ENCODE measurements at regions not wholly inside any gene's neighbourhood (a gene's known extent, or its start where the extent isn't known, plus 50 kb on each side); places are given as distances from the start of the nearest gene placed in this dataset.

DNA sequence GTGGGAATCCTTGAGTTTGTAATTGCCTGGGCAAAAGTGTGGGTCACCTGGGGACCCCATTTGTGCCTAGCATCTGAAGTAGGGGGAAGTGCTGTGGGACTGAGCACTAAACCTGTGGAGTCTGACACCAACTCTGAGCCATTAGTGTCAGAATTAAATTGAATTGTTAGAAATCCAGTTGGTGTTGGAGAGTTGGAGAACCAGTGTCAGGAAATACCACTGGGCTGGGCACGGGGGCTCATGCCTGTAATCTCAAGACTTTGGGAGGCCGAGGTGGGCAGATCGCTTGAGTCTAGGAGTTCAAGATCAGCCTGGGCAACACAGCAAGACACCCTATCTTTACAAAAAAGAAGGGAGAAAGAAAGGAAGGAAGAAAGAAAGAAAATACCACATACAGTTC, 67.5 kb upstream of the BRD7 start:
- no peak for DNase-seq
- Histone ChIP-seq H3K4me3 (ENCODE audit: low read length) (no peak overlapping the region), H3K4me1 (ENCODE audit: control insufficient read depth, insufficient read depth, low read length) (no peaks in the 10 kb centered on the region), H3K27ac (ENCODE audit: low read length) (no peak overlapping the region), H3K27me3 (ENCODE audit: control insufficient read depth, insufficient read depth) (no peaks in the 10 kb centered on the region), H3K9me3 (ENCODE audit: control insufficient read depth, low read length) (peaks cover 5% of the 10 kb centered on the region)
- no peak for ATAC-seq
- WGBS: 84% methylated on average over 3 of the region's 3 CpGs
- intact Hi-C loops (cut with DNase I): no loop called here

DNA sequence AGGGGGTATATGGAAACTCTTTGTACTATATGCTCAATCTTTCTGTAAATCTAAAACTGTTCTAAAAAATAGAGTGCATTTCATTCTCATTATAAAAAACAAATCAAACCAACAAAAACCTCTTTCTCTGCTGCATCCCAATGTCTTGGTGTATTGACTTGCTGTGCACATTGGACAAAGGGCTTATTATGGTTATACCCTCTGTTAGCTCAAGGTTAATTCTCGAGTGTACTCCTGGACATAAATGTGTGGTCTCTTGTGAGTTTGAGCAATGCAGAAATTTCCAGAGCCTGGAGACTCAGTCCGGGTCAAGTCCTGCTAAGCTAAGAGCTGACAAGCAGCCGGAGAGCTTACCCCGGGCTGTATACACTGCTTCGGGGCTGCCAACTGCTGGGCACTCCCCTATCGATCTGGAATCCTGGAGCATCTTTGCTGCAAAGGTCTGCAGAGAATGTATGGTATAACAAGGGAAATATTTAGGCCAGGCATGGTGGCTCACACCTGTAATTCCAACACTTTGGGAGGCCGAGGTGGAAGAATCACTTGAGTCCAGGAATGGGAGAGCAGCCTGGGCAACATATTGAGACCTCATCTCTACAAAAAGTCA, 66.2 kb upstream of the BRD7 start:
- Histone ChIP-seq H3K27me3 (ENCODE audit: control insufficient read depth, insufficient read depth) (peaks cover 2% of the 10 kb centered on the region), H3K4me3 (ENCODE audit: low read length) (no peak overlapping the region), H3K4me1 (ENCODE audit: control insufficient read depth, insufficient read depth, low read length) (no peaks in the 10 kb centered on the region), H3K9me3 (ENCODE audit: control insufficient read depth, low read length) (peaks cover 2% of the 10 kb centered on the region), H3K27ac (ENCODE audit: low read length) (no peak overlapping the region)
- DNase-seq: no peak
- 81% methylated on average over 7 of the region's 7 CpGs for WGBS
- ATAC-seq: no peak
- intact Hi-C loops (cut with DNase I): no loop called here

GRCh38 chr16:50430076-50430475, 61.3 kb upstream of the BRD7 start:
- intact Hi-C loops (cut with DNase I): no loop called here
- H3K27me3 ChIP-seq (ENCODE audit: control insufficient read depth, insufficient read depth): peaks cover 2% of the 10 kb centered on the region
- no peaks in the 10 kb centered on the region for H3K9me3 ChIP-seq (ENCODE audit: control insufficient read depth, low read length)
- DNase-seq: no peak
- no peak for ATAC-seq
- no peak overlapping the region for H3K4me3 ChIP-seq (ENCODE audit: low read length)
- H3K4me1 ChIP-seq (ENCODE audit: control insufficient read depth, insufficient read depth, low read length): no peaks in the 10 kb centered on the region
- WGBS: 86% methylated on average over 3 of the region's 3 CpGs
- no peak overlapping the region for H3K27ac ChIP-seq (ENCODE audit: low read length)

GRCh38 chr16:50428742-50429141, 60.0 kb upstream of the BRD7 start:
- Histone ChIP-seq H3K9me3 (ENCODE audit: control insufficient read depth, low read length) (no peaks in the 10 kb centered on the region), H3K4me3 (ENCODE audit: low read length) (no peak overlapping the region), H3K27ac (ENCODE audit: low read length) (no peak overlapping the region), H3K4me1 (ENCODE audit: control insufficient read depth, insufficient read depth, low read length) (no peaks in the 10 kb centered on the region), H3K27me3 (ENCODE audit: control insufficient read depth, insufficient read depth) (peaks cover 2% of the 10 kb centered on the region)
- ATAC-seq: no peak
- DNase-seq: no peak
- intact Hi-C loops (cut with DNase I): no loop called here

- intact Hi-C loops (cut with DNase I): no loop called here
Measured at GRCh38 chr16:50428116-50428515, 59.3 kb upstream of the BRD7 start.

GRCh38 chr16:50427107-50427506, 58.3 kb upstream of the BRD7 start:
- intact Hi-C loops (cut with DNase I): no loop called here
- 91% methylated on average over 6 of the region's 6 CpGs for WGBS
- no peak overlapping the region for H3K27ac ChIP-seq (ENCODE audit: low read length)
- no peaks in the 10 kb centered on the region for H3K9me3 ChIP-seq (ENCODE audit: control insufficient read depth, low read length)
- no peak for DNase-seq
- no peak for ATAC-seq
- H3K27me3 ChIP-seq (ENCODE audit: control insufficient read depth, insufficient read depth): peaks cover 2% of the 10 kb centered on the region
- H3K4me3 ChIP-seq (ENCODE audit: low read length): no peak overlapping the region
- H3K4me1 ChIP-seq (ENCODE audit: control insufficient read depth, insufficient read depth, low read length): no peaks in the 10 kb centered on the region

More at GRCh38 chr16:50428116-50428515, 59.3 kb upstream of the BRD7 start:
- ATAC-seq (no peak), DNase-seq (no peak)
- Histone ChIP-seq H3K4me1 (ENCODE audit: control insufficient read depth, insufficient read depth, low read length) (no peaks in the 10 kb centered on the region), H3K27me3 (ENCODE audit: control insufficient read depth, insufficient read depth) (peaks cover 2% of the 10 kb centered on the region), H3K9me3 (ENCODE audit: control insufficient read depth, low read length) (no peaks in the 10 kb centered on the region), H3K27ac (ENCODE audit: low read length) (no peak overlapping the region), H3K4me3 (ENCODE audit: low read length) (no peak overlapping the region)
- 79% methylated on average over 2 of the region's 2 CpGs for WGBS

DNA sequence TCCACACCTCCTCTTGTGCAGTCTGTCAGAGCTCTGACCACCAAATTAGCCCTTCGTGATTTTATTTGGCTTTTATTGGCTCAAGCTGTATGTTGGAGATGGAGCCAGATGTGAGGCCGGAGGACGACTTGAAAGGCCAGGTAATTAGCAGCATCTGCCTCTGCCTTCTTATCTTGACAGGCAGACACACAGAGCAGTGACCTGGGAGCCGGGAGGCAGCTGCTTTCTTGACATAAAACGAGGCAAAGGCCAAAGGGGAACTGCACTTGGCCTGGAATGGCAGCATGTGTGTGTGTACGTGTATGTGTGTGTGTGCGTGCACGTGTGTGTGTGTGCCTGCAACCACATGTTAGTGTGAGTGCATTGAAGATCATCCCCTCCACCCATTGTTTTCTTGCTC, 56.9 kb upstream of the BRD7 start:
- Histone ChIP-seq H3K4me3 (ENCODE audit: low read length) (no peak overlapping the region), H3K9me3 (ENCODE audit: control insufficient read depth, low read length) (no peaks in the 10 kb centered on the region), H3K27me3 (ENCODE audit: control insufficient read depth, insufficient read depth) (no peaks in the 10 kb centered on the region), H3K27ac (ENCODE audit: low read length) (no peak overlapping the region), H3K4me1 (ENCODE audit: control insufficient read depth, insufficient read depth, low read length) (no peaks in the 10 kb centered on the region)
- intact Hi-C loops (cut with DNase I): no loop called here
- WGBS: 42% methylated on average over 8 of the region's 8 CpGs
- no peak for DNase-seq
- ATAC-seq: no peak

DNA sequence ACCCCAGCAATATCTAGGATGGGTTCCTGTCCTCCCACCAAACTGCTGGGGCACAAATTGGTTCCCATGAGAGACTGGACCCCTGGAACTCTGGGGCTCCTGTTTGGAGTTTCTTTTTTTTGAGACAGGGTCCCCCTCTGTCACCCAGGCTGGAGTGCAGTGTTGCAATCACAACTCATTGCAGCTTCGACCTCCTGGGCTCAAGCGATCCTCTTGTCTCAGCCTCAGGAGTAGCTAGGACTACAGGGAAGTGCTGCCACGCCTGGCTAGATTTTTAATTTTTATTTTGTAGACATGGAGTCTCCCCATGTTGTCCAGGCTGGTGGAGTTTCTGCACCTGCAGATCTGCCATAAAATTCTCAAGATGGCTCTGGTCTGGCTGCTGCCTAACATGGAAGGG, 56.3 kb upstream of the BRD7 start:
- intact Hi-C loops (cut with DNase I): no loop called here
- WGBS: 80% methylated on average over 3 of the region's 3 CpGs
- no peak overlapping the region for H3K4me3 ChIP-seq (ENCODE audit: low read length)

DNA sequence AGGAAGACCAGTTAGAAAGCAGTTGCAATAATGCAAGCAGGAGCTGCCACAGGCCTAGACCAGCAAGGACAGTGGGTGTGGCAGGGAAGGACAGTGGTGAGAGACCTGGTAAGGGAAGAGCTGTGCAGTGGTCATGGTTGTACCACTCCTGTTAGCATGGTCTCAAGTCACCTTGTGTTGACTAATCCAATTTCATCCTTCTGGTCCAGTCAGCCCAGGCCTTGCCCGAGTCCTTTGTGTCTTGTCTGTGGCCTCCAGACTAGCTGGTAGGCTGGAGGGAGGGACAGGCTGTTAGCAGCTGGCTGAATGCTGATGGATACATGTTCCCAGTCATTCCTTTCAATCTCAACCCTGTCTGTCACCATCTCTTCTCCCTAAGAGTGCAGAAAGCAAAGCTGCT, 54.1 kb upstream of the BRD7 start:
- DNase-seq (no peak), ATAC-seq (no peak)
- Histone ChIP-seq H3K4me3 (ENCODE audit: low read length) (no peak overlapping the region), H3K4me1 (ENCODE audit: control insufficient read depth, insufficient read depth, low read length) (no peaks in the 10 kb centered on the region), H3K27me3 (ENCODE audit: control insufficient read depth, insufficient read depth) (no peaks in the 10 kb centered on the region), H3K9me3 (ENCODE audit: control insufficient read depth, low read length) (peaks cover 2% of the 10 kb centered on the region), H3K27ac (ENCODE audit: low read length) (no peak overlapping the region)
- WGBS: 58% methylated on average over 1 of the region's 1 CpG
- intact Hi-C loops (cut with DNase I): no loop called here

More for the DNA sequence above, 56.3 kb upstream of the BRD7 start:
- no peak for DNase-seq
- Histone ChIP-seq H3K27me3 (ENCODE audit: control insufficient read depth, insufficient read depth) (no peaks in the 10 kb centered on the region), H3K4me1 (ENCODE audit: control insufficient read depth, insufficient read depth, low read length) (no peaks in the 10 kb centered on the region), H3K27ac (ENCODE audit: low read length) (no peak overlapping the region), H3K9me3 (ENCODE audit: control insufficient read depth, low read length) (no peaks in the 10 kb centered on the region)
- ATAC-seq: no peak

- Histone ChIP-seq H3K27ac (ENCODE audit: low read length) (no peak overlapping the region), H3K9me3 (ENCODE audit: control insufficient read depth, low read length) (peaks cover 2% of the 10 kb centered on the region), H3K4me1 (ENCODE audit: control insufficient read depth, insufficient read depth, low read length) (no peaks in the 10 kb centered on the region), H3K27me3 (ENCODE audit: control insufficient read depth, insufficient read depth) (no peaks in the 10 kb centered on the region), H3K4me3 (ENCODE audit: low read length) (no peak overlapping the region)
- ATAC-seq (no peak), DNase-seq (no peak)
- intact Hi-C loops (cut with DNase I): no loop called here
Measured at GRCh38 chr16:50419116-50419515, 50.3 kb upstream of the BRD7 start.
